CD8-positive, alpha-beta memory T cell (primary cell): ENCODE measurements at regions not wholly inside any gene's neighbourhood (a gene's known extent, or its start where the extent isn't known, plus 50 kb on each side); places are given as distances from the start of the nearest gene placed in this dataset.

Experiments used
- CTCF ChIA-PET: fragments of 350-600 bp; sonication (Branson Sonifier 250); formaldehyde crosslinking; loops from one replicate; lab custom pipeline; 2021; ENCODE audit warnings: antibody characterized with exemption; lab: Charles Lee
- POLR2A ChIA-PET: fragments of 350-600 bp; sonication (Branson Sonifier 250); formaldehyde crosslinking; loops from one replicate; lab custom pipeline; 2021; ENCODE audit warnings: antibody characterized with exemption; lab: Charles Lee
- DNase-seq, 5 donors: peaks; one replicate each; pipeline versions ENCODE4 v3.0.0 to v3.0.0-alpha.2; 2020 to 2022; ENCODE audit warnings: mixed read lengths in 1 of 5
- H3K27ac ChIP-seq: one replicate; pipeline ENCODE4 v1.7.0; 2013; ENCODE audit warnings: low read depth, mild to moderate bottlenecking, low read length, moderate library complexity
- H3K27me3 ChIP-seq: 2 replicates; pipeline ENCODE4 v1.7.0; 2013; ENCODE audit warnings: low read length, mild to moderate bottlenecking; ENCODE audit not compliant: insufficient read depth, poor library complexity, severe bottlenecking
- H3K36me3 ChIP-seq: 2 replicates; pipeline ENCODE4 v1.7.0; 2013; ENCODE audit warnings: mild to moderate bottlenecking, low read length, moderate library complexity; ENCODE audit not compliant: insufficient read depth
- H3K4me1 ChIP-seq: 2 replicates; pipeline ENCODE4 v1.7.0; 2013; ENCODE audit warnings: mild to moderate bottlenecking, low read length, moderate library complexity; ENCODE audit not compliant: insufficient read depth
- H3K4me3 ChIP-seq: 2 replicates; pipeline ENCODE4 v1.7.0; 2013; ENCODE audit warnings: mild to moderate bottlenecking, low read length
- H3K9me3 ChIP-seq: 2 replicates; pipeline ENCODE4 v1.7.0; 2013; ENCODE audit warnings: mild to moderate bottlenecking, low read length
- H3K27ac Mint-ChIP-seq, 8 donors: one replicate each; pipeline ENCODE4 v1.8.0; 2020 to 2021; ENCODE audit warnings: mixed read lengths in 8 of 8, mild to moderate bottlenecking in 6 of 8, inconsistent platforms in 3 of 8, moderate library complexity in 3 of 8
- H3K27me3 Mint-ChIP-seq, 2 donors: one replicate each; pipeline ENCODE4 v1.8.0; 2020 to 2021; ENCODE audit warnings: mixed read lengths in 2 of 2, mild to moderate bottlenecking in 1 of 2, moderate library complexity in 1 of 2
- H3K36me3 Mint-ChIP-seq, 3 donors: one replicate each; pipeline ENCODE4 v1.8.0; 2020 to 2021; ENCODE audit warnings: mixed read lengths in 3 of 3, inconsistent platforms in 1 of 3, mild to moderate bottlenecking in 1 of 3
- H3K4me1 Mint-ChIP-seq, 3 donors: one replicate each; pipeline ENCODE4 v1.8.0; 2020 to 2021; ENCODE audit warnings: mixed read lengths in 3 of 3, inconsistent platforms in 1 of 3, mild to moderate bottlenecking in 1 of 3
- H3K4me3 Mint-ChIP-seq, 7 donors: one replicate each; pipeline ENCODE4 v1.8.0; 2020 to 2021; ENCODE audit warnings: mixed read lengths in 7 of 7, mild to moderate bottlenecking in 6 of 7, moderate library complexity in 4 of 7, inconsistent platforms in 2 of 7
- H3K9me3 Mint-ChIP-seq, 5 donors: one replicate each; pipeline ENCODE4 v1.8.0; 2020 to 2022; ENCODE audit warnings: mixed read lengths in 5 of 5, mild to moderate bottlenecking in 3 of 5, moderate library complexity in 2 of 5, inconsistent platforms in 1 of 5

- Histone ChIP-seq H3K4me3 (no peak overlapping the region), H3K9me3 (no peaks in the 10 kb centered on the region), H3K27me3 (no peaks in the 10 kb centered on the region), H3K36me3 (no peaks in the 10 kb centered on the region), H3K4me1 (no peaks in the 10 kb centered on the region), H3K27ac (no peak overlapping the region)
- Mint-ChIP-seq H3K4me3 (no peak overlapping the region), H3K4me1 (peaks cover 5 to 27% (median 8%) of the 10 kb centered on the region in 3 donors), H3K27ac (peak overlapping the region in 1 of 8 donors; percentile 26), H3K27me3 (peaks cover 2 to 3% of the 10 kb centered on the region in 2 donors), H3K9me3 (peaks cover 0 to 2% (median 0%) of the 10 kb centered on the region in 5 donors), H3K36me3 (no peaks in the 10 kb centered on the region)
- ChIA-PET POLR2A (no interaction called here), CTCF (no interaction called here)
- no peak for DNase-seq
Measured at GRCh38 chr2:58569475-58570185, 328.5 kb upstream of the FANCL start.

- H3K4me3 ChIP-seq = no peak overlapping the region
- no peaks in the 10 kb centered on the region for H3K4me1 ChIP-seq
- Mint-ChIP-seq H3K36me3 (no peaks in the 10 kb centered on the region), H3K27ac (no peak overlapping the region), H3K4me3 (peak overlapping the region in 1 of 7 donors; percentile 59), H3K4me1 (peaks cover 5 to 27% (median 8%) of the 10 kb centered on the region in 3 donors), H3K9me3 (peaks cover 0 to 2% (median 0%) of the 10 kb centered on the region in 5 donors), H3K27me3 (peaks cover 2 to 3% of the 10 kb centered on the region in 2 donors)
- no peaks in the 10 kb centered on the region for H3K36me3 ChIP-seq
- H3K27me3 ChIP-seq = no peaks in the 10 kb centered on the region
- ChIA-PET POLR2A (no interaction called here), CTCF (no interaction called here)
- no peak for DNase-seq
- H3K27ac ChIP-seq = no peak overlapping the region
- H3K9me3 ChIP-seq = no peaks in the 10 kb centered on the region
Measured at GRCh38 chr2:58568901-58569300, 327.8 kb upstream of the FANCL start.

GRCh38 chr2:58562276-58562675 lies 321.2 kb upstream of the FANCL start:
- POLR2A ChIA-PET = no interaction called here
- Histone ChIP-seq H3K4me1 (no peaks in the 10 kb centered on the region), H3K4me3 (no peak overlapping the region), H3K9me3 (no peaks in the 10 kb centered on the region), H3K36me3 (no peaks in the 10 kb centered on the region), H3K27me3 (no peaks in the 10 kb centered on the region), H3K27ac (no peak overlapping the region)
- DNase-seq = no peak
- Mint-ChIP-seq H3K9me3 (no peaks in the 10 kb centered on the region), H3K27ac (no peak overlapping the region), H3K27me3 (peaks cover 0 to 3% of the 10 kb centered on the region in 2 donors), H3K4me3 (no peak overlapping the region), H3K4me1 (no peaks in the 10 kb centered on the region), H3K36me3 (no peaks in the 10 kb centered on the region)
- CTCF ChIA-PET = no interaction called here

- POLR2A ChIA-PET = no interaction called here
- H3K4me3 ChIP-seq = no peak overlapping the region
- H3K36me3 Mint-ChIP-seq = no peaks in the 10 kb centered on the region
Measured at GRCh38 chr2:58560531-58560930, 319.4 kb upstream of the FANCL start.

GRCh38 chr2:58558881-58559280 lies 317.8 kb upstream of the FANCL start:
- Mint-ChIP-seq H3K4me1 (no peaks in the 10 kb centered on the region), H3K4me3 (no peak overlapping the region), H3K9me3 (peaks cover 0 to 1% (median 0%) of the 10 kb centered on the region in 5 donors), H3K27ac (no peak overlapping the region), H3K36me3 (no peaks in the 10 kb centered on the region), H3K27me3 (no peaks in the 10 kb centered on the region)
- Histone ChIP-seq H3K36me3 (no peaks in the 10 kb centered on the region), H3K27me3 (no peaks in the 10 kb centered on the region), H3K27ac (no peak overlapping the region), H3K4me3 (no peak overlapping the region), H3K9me3 (no peaks in the 10 kb centered on the region), H3K4me1 (no peaks in the 10 kb centered on the region)
- POLR2A ChIA-PET = no interaction called here
- CTCF ChIA-PET = no interaction called here
- no peak for DNase-seq

More at GRCh38 chr2:58560531-58560930, 319.4 kb upstream of the FANCL start:
- peaks cover 0 to 1% (median 0%) of the 10 kb centered on the region in 5 donors for H3K9me3 Mint-ChIP-seq
- no peaks in the 10 kb centered on the region for H3K4me1 ChIP-seq
- no peak overlapping the region for H3K27ac ChIP-seq
- no peak overlapping the region for H3K4me3 Mint-ChIP-seq
- H3K9me3 ChIP-seq = no peaks in the 10 kb centered on the region
- CTCF ChIA-PET = no interaction called here
- no peak overlapping the region for H3K27ac Mint-ChIP-seq
- peaks cover 0 to 3% of the 10 kb centered on the region in 2 donors for H3K27me3 Mint-ChIP-seq
- no peak for DNase-seq
- no peaks in the 10 kb centered on the region for H3K36me3 ChIP-seq
- no peaks in the 10 kb centered on the region for H3K4me1 Mint-ChIP-seq
- no peaks in the 10 kb centered on the region for H3K27me3 ChIP-seq

- POLR2A ChIA-PET = no interaction called here
- CTCF ChIA-PET = no interaction called here
- no peak for DNase-seq
- H3K9me3 Mint-ChIP-seq = peaks cover 0 to 1% (median 0%) of the 10 kb centered on the region in 5 donors
- Histone ChIP-seq H3K9me3 (no peaks in the 10 kb centered on the region), H3K27ac (no peak overlapping the region), H3K4me1 (no peaks in the 10 kb centered on the region), H3K27me3 (no peaks in the 10 kb centered on the region), H3K4me3 (no peak overlapping the region), H3K36me3 (no peaks in the 10 kb centered on the region)
- no peaks in the 10 kb centered on the region for H3K36me3 Mint-ChIP-seq
- no peaks in the 10 kb centered on the region for H3K4me1 Mint-ChIP-seq
- no peak overlapping the region for H3K4me3 Mint-ChIP-seq
- no peak overlapping the region for H3K27ac Mint-ChIP-seq
- no peaks in the 10 kb centered on the region for H3K27me3 Mint-ChIP-seq
Measured at GRCh38 chr2:58557176-58557575, 316.1 kb upstream of the FANCL start.

- H3K27ac ChIP-seq = no peak overlapping the region
- Mint-ChIP-seq H3K36me3 (no peaks in the 10 kb centered on the region), H3K4me1 (no peaks in the 10 kb centered on the region), H3K27me3 (no peaks in the 10 kb centered on the region), H3K4me3 (no peak overlapping the region), H3K9me3 (peaks cover 0 to 3% (median 0%) of the 10 kb centered on the region in 5 donors), H3K27ac (no peak overlapping the region)
- no peaks in the 10 kb centered on the region for H3K36me3 ChIP-seq
- no peak for DNase-seq
- H3K4me3 ChIP-seq = no peak overlapping the region
- no peaks in the 10 kb centered on the region for H3K4me1 ChIP-seq
- POLR2A ChIA-PET = no interaction called here
- no peaks in the 10 kb centered on the region for H3K27me3 ChIP-seq
- H3K9me3 ChIP-seq = no peaks in the 10 kb centered on the region
- CTCF ChIA-PET = no interaction called here
Measured at GRCh38 chr2:58553937-58554336, 312.8 kb upstream of the FANCL start.

GRCh38 chr2:58553522-58553921 lies 312.4 kb upstream of the FANCL start:
- no peak for DNase-seq
- no peaks in the 10 kb centered on the region for H3K4me1 ChIP-seq
- ChIA-PET POLR2A (no interaction called here), CTCF (no interaction called here)
- H3K9me3 ChIP-seq = no peaks in the 10 kb centered on the region
- H3K27ac ChIP-seq = no peak overlapping the region
- no peaks in the 10 kb centered on the region for H3K36me3 ChIP-seq
- H3K4me3 Mint-ChIP-seq = no peak overlapping the region
- no peak overlapping the region for H3K27ac Mint-ChIP-seq
- no peak overlapping the region for H3K4me3 ChIP-seq
- H3K4me1 Mint-ChIP-seq = no peaks in the 10 kb centered on the region
- H3K27me3 Mint-ChIP-seq = no peaks in the 10 kb centered on the region
- no peaks in the 10 kb centered on the region for H3K27me3 ChIP-seq
- H3K36me3 Mint-ChIP-seq = no peaks in the 10 kb centered on the region
- H3K9me3 Mint-ChIP-seq = peaks cover 0 to 3% (median 0%) of the 10 kb centered on the region in 5 donors
